SK-N-MC (cell line): ENCODE measurements at regions not wholly inside any gene's neighbourhood (a gene's known extent, or its start where the extent isn't known, plus 50 kb on each side); places are given as distances from the start of the nearest gene placed in this dataset.

Source experiments
- EZH2 ChIP-seq: fragments of 200-600 bp; sonication (generic); IDR thresholded peaks from one replicate; pipeline ENCODE4 v1.6.1; 2017; ENCODE audit warnings: antibody characterized with exemption
- FOXP2 ChIP-seq: optimal IDR thresholded peaks from 2 replicates; pipeline ENCODE3; 2011; ENCODE audit warnings: mild to moderate bottlenecking, moderate library complexity; ENCODE audit not compliant: insufficient read depth; ENCODE audit errors: extremely low read length, control extremely low read depth
- POLR2AphosphoS5 ChIP-seq: IDR thresholded peaks from 2 replicates; pipeline ENCODE4 v1.6.1; 2012; ENCODE audit warnings: mild to moderate bottlenecking, low read depth, low read length, borderline replicate concordance

DNA sequence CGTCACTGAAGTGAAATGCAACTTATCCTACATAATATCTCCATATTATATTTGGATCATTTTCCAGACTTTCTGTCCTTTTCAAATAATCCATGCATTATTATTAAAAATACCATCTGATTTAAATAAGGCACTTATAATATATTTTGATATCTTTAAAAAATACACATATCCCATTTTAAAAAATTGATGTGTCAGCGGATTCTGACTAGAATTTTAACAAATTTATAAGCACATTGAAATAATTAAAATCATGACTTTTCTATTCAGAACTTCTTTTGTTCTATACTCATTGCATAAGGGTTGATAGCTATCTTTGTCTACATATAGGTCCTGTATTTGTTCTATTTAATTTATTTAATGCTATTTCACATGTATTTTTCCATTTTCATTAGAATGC lies 199.0 kb upstream of the DSEL start:
- TF ChIP-seq EZH2 (no peak), POLR2AphosphoS5 (no peak), FOXP2 (no peak)
